Ectodermal cell (in vitro differentiated cells): ENCODE measurements at regions not wholly inside any gene's neighbourhood (a gene's known extent, or its start where the extent isn't known, plus 50 kb on each side); places are given as distances from the start of the nearest gene placed in this dataset.
"Not testable (repeated sequence)": the region's sequence is repeated elsewhere in the genome, so short reads cannot be mapped to it uniquely, and the experiment has no call there.

Experiments
- H3K27ac ChIP-seq: 2 replicates; pipeline ENCODE4 v1.7.0; 2013; ENCODE audit warnings: mild to moderate bottlenecking, low read depth, low read length; ENCODE audit not compliant: insufficient read depth, poor library complexity, severe bottlenecking
- H3K27me3 ChIP-seq: 2 replicates; pipeline ENCODE4 v1.7.0; 2013; ENCODE audit warnings: mild to moderate bottlenecking, low read length; ENCODE audit not compliant: insufficient read depth, control insufficient read depth, poor library complexity, severe bottlenecking
- H3K36me3 ChIP-seq: one replicate; pipeline ENCODE4 v1.7.0; 2013; ENCODE audit warnings: low read length; ENCODE audit not compliant: control insufficient read depth, insufficient read depth
- H3K4me1 ChIP-seq: one replicate; pipeline ENCODE4 v1.7.0; 2013; ENCODE audit warnings: low read length; ENCODE audit not compliant: control insufficient read depth, insufficient read depth
- H3K4me3 ChIP-seq: 2 replicates; pipeline ENCODE4 v1.7.0; 2013; ENCODE audit warnings: low read depth, low read length, control low read depth; ENCODE audit not compliant: insufficient read depth
- H3K9me3 ChIP-seq: 2 replicates; pipeline ENCODE4 v1.7.0; 2013; ENCODE audit warnings: mild to moderate bottlenecking, low read length, moderate library complexity; ENCODE audit not compliant: control insufficient read depth
- WGBS, 2 experiments: methylation state at CpG; one replicate each; pipeline ENCODE4 v1.1.7; 2013; ENCODE audit warnings: missing lambda C conversion rate in 2 of 2; 5-methylcytosine and 5-hydroxymethylcytosine counted together

DNA sequence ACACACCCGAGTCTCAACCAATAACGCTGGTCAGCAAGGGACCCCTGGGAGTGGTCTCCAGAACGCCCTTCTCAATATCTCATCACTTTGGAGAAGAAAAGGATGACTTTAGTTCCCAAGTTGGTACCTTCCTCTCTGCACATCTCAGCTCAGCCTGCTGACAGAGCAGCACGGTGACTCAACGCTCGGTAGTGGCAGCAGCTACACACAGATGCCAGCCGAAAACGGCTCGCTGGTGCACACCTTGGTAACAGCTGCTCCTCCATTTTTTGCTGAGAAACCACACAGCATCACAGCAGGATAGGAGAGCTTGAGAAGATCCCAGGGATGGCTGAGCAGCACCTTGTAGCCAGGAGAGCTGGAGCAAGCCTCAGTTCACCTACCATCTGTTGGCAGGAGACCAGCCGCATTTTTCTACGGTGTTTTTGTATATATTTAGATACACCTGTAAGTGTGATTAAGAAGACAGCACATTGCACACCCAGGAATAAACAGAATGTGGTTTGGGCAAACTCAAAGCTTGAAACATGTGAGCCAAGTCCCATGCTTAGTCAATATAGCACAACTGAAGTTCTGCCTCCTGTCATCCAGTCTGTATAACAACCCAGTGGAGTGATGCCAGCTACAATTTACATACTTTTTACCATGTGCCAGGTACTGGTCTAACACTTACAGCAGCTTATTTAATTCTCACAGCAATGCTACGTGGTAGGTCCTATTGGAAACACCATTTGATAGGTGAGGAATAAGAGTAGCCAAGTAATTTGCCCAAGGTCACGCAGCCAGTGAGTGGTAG, 83.8 kb upstream of the ERCC4 start:
- H3K27me3 ChIP-seq: no peaks in the 10 kb centered on the region
- 93 to 96% methylated on average over 13 of the region's 13 CpGs for WGBS, 2 experiments
- no peak overlapping the region for H3K27ac ChIP-seq
- no peak overlapping the region for H3K4me3 ChIP-seq
- H3K36me3 ChIP-seq: no peaks in the 10 kb centered on the region
- no peaks in the 10 kb centered on the region for H3K9me3 ChIP-seq
- H3K4me1 ChIP-seq: no peaks in the 10 kb centered on the region

DNA sequence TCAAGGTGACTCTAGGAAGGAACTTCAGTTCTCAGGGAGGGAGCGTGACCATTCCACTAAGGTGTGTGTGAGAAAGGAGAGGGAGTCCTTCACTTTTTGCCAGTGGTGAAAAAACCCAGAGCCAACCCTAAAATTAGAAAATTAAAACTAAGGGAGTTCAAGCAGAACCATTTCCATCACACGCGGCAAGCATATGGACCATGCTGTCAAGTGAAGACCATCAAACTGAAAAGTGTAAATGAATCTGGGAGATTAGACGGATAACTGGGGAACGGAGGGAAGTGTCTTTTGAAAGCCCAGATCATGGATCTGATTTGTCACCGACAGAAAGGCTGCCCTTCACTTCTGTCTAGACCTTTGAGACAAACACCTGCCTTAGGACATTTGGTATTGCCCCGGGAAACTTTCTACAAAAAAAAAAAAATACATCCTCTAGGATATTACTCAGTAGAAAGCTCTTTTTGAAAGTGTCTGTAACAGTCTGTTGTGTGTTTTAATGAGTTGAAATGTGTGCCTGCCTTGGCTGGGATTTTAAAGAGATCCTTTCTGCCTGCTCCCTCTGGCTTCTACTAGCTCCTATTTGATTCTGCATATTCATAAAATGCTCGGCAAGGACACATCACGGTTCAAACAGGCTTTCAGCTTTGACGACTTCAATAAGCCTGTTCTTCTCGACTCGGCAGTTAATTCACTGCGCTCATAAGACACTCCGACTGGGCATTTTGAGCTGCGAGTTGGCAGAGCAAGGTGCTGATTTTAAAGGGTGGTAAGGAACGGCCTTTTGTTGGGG, 81.4 kb upstream of the ERCC4 start:
- H3K4me3 ChIP-seq: no peak overlapping the region
- H3K9me3 ChIP-seq: no peaks in the 10 kb centered on the region
- 94% methylated on average over 16 of the region's 16 CpGs for WGBS, 2 experiments
- H3K27me3 ChIP-seq: no peaks in the 10 kb centered on the region
- H3K4me1 ChIP-seq: no peaks in the 10 kb centered on the region
- no peak overlapping the region for H3K27ac ChIP-seq
- H3K36me3 ChIP-seq: no peaks in the 10 kb centered on the region

DNA sequence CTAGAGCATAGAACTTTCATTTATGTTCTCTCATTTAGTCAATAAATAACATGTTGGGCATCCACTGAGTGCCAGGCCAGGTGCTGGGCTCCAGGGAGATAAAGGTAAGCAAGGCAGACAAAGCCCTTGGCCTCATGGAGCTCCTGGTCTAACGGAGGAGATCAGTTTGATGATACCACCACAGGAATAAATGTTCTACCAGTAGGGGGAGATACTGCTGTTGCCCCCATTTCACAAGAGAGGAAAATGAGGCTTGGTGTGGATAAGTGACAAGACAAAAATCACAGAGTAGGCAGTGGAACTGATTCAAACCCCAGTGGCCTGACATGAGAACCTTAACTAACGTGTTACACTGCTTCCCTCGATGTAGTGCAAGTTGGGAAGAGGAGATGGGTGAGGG, 80.4 kb upstream of the ERCC4 start:
- H3K4me3 ChIP-seq: no peak overlapping the region

GRCh38 chr16:13845232-13845631, 74.7 kb upstream of the ERCC4 start:
- H3K27ac ChIP-seq: no peak overlapping the region
- no peaks in the 10 kb centered on the region for H3K36me3 ChIP-seq
- H3K9me3 ChIP-seq: no peaks in the 10 kb centered on the region
- no peak overlapping the region for H3K4me3 ChIP-seq
- no peaks in the 10 kb centered on the region for H3K4me1 ChIP-seq
- 93 to 96% methylated on average over 2 of the region's 2 CpGs for WGBS, 2 experiments
- H3K27me3 ChIP-seq: no peaks in the 10 kb centered on the region

More for the DNA sequence above, 80.4 kb upstream of the ERCC4 start:
- Histone ChIP-seq H3K27ac (no peak overlapping the region), H3K9me3 (no peaks in the 10 kb centered on the region), H3K27me3 (no peaks in the 10 kb centered on the region), H3K36me3 (no peaks in the 10 kb centered on the region), H3K4me1 (no peaks in the 10 kb centered on the region)
- WGBS, 2 experiments: 92 to 94% methylated on average over 3 of the region's 3 CpGs

GRCh38 chr16:13848795-13849194, 71.2 kb upstream of the ERCC4 start:
- WGBS, 2 experiments: 83 to 84% methylated on average over 2 of the region's 2 CpGs
- H3K4me3 ChIP-seq: no peak overlapping the region
- no peaks in the 10 kb centered on the region for H3K9me3 ChIP-seq
- no peaks in the 10 kb centered on the region for H3K36me3 ChIP-seq
- no peaks in the 10 kb centered on the region for H3K27me3 ChIP-seq
- no peaks in the 10 kb centered on the region for H3K4me1 ChIP-seq
- H3K27ac ChIP-seq: no peak overlapping the region

GRCh38 chr16:13850173-13850572, 69.8 kb upstream of the ERCC4 start:
- H3K27ac ChIP-seq, H3K4me1 ChIP-seq, H3K9me3 ChIP-seq, H3K27me3 ChIP-seq, H3K36me3 ChIP-seq, H3K4me3 ChIP-seq: not testable (repeated sequence)
- WGBS, 2 experiments: 86 to 98% methylated on average over 3 of the region's 4 CpGs

DNA sequence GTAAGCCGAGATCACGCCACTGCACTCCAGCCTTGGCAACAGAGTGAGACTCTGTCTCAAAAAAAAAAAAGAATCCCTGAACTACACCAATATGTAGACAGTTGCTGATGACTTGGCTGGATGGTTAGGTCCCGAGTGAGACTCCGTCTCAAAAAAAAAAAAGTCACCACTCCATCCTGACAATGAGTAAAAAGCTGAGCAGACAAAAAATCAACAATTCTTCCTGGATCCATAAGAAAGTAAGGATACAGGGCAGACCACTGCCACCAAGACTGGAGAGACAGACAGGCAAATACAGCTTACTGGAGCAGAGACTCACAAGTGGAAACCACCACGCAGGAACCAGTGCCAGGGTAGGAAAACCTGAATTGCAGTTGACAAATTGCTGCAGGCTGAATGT, 67.1 kb upstream of the ERCC4 start:
- Histone ChIP-seq H3K4me1 (no peaks in the 10 kb centered on the region), H3K27me3 (no peaks in the 10 kb centered on the region), H3K4me3 (no peak overlapping the region), H3K36me3 (no peaks in the 10 kb centered on the region), H3K27ac (no peak overlapping the region), H3K9me3 (no peaks in the 10 kb centered on the region)
- 91 to 97% methylated on average over 5 of the region's 5 CpGs for WGBS, 2 experiments

GRCh38 chr16:13856398-13856797, 63.6 kb upstream of the ERCC4 start:
- Histone ChIP-seq H3K27me3 (no peaks in the 10 kb centered on the region), H3K4me3 (no peak overlapping the region), H3K36me3 (no peaks in the 10 kb centered on the region), H3K27ac (no peak overlapping the region), H3K9me3 (no peaks in the 10 kb centered on the region), H3K4me1 (no peaks in the 10 kb centered on the region)
- WGBS, 2 experiments: 81 to 91% methylated on average over 2 of the region's 2 CpGs

GRCh38 chr16:13856811-13857511, 63.0 kb upstream of the ERCC4 start:
- WGBS, 2 experiments: 89 to 95% methylated on average over 5 to 6 of the region's 7 CpGs
- Histone ChIP-seq H3K27ac (no peak overlapping the region), H3K4me1 (no peaks in the 10 kb centered on the region), H3K9me3 (no peaks in the 10 kb centered on the region), H3K4me3 (no peak overlapping the region), H3K27me3 (no peaks in the 10 kb centered on the region), H3K36me3 (no peaks in the 10 kb centered on the region)
